Ishikawa (cell line): ENCODE measurements at regions not wholly inside any gene's neighbourhood (a gene's known extent, or its start where the extent isn't known, plus 50 kb on each side); places are given as distances from the start of the nearest gene placed in this dataset.

Source experiments
- CEBPB ChIP-seq: IDR thresholded peaks from 2 replicates; pipeline ENCODE4 v1.6.1; 2012
- CREB1 ChIP-seq: IDR thresholded peaks from 2 replicates; pipeline ENCODE4 v1.6.1; 2012; ENCODE audit warnings: low read depth
- EGR1 ChIP-seq: IDR thresholded peaks from 2 replicates; pipeline ENCODE4 v1.6.1; 2012
- EP300 ChIP-seq: IDR thresholded peaks from 2 replicates; pipeline ENCODE4 v1.6.1; 2012; ENCODE audit warnings: borderline replicate concordance
- FOXM1 ChIP-seq: IDR thresholded peaks from 2 replicates; pipeline ENCODE4 v1.6.1; 2012; ENCODE audit warnings: low read depth, borderline replicate concordance
- MAX ChIP-seq: IDR thresholded peaks from 2 replicates; pipeline ENCODE4 v1.6.1; 2012
- NFIC ChIP-seq: IDR thresholded peaks from 2 replicates; pipeline ENCODE4 v1.6.1; 2012
- RAD21 ChIP-seq: IDR thresholded peaks from 2 replicates; pipeline ENCODE4 v1.6.1; 2012; ENCODE audit warnings: low read depth
- REST ChIP-seq: IDR thresholded peaks from 2 replicates; pipeline ENCODE4 v1.6.1; 2012; ENCODE audit warnings: low read depth, mild to moderate bottlenecking
- TAF1 ChIP-seq: IDR thresholded peaks from 2 replicates; pipeline ENCODE4 v1.6.1; 2012; ENCODE audit warnings: low read depth, mild to moderate bottlenecking
- TCF12 ChIP-seq: IDR thresholded peaks from 2 replicates; pipeline ENCODE4 v1.6.1; 2012; ENCODE audit warnings: low read depth
- TEAD4 ChIP-seq: IDR thresholded peaks from 2 replicates; pipeline ENCODE4 v1.6.1; 2012
- USF1 ChIP-seq: IDR thresholded peaks from 2 replicates; pipeline ENCODE4 v1.6.1; 2012
- YY1 ChIP-seq: IDR thresholded peaks from 2 replicates; pipeline ENCODE4 v1.6.1; 2012; ENCODE audit warnings: low read depth
- ZBTB7A ChIP-seq: IDR thresholded peaks from 2 replicates; pipeline ENCODE4 v1.6.1; 2012; ENCODE audit warnings: low read depth

- TF ChIP-seq TEAD4 = no peak
- no peak for TF ChIP-seq EP300
- no peak for TF ChIP-seq RAD21
- TF ChIP-seq YY1 = no peak
- no peak for TF ChIP-seq CEBPB
- TF ChIP-seq TCF12 = no peak
- no peak for TF ChIP-seq TAF1
- no peak for TF ChIP-seq EGR1
- no peak for TF ChIP-seq NFIC
- TF ChIP-seq USF1 = no peak
- no peak for TF ChIP-seq ZBTB7A
- TF ChIP-seq MAX = no peak
- no peak for TF ChIP-seq CREB1
- TF ChIP-seq REST = no peak
- TF ChIP-seq FOXM1 = no peak
These were observed 52.0 kb upstream of the PPP1R3C start for GRCh38 chr10:91684841-91685240.

- TF ChIP-seq CREB1 (no peak), YY1 (no peak), EGR1 (no peak), TEAD4 (no peak), EP300 (no peak), ZBTB7A (no peak), FOXM1 (no peak), USF1 (no peak), RAD21 (no peak), TCF12 (no peak), MAX (no peak), TAF1 (no peak), NFIC (no peak), REST (no peak), CEBPB (no peak)
These were observed 51.1 kb upstream of the PPP1R3C start for GRCh38 chr10:91683975-91684374.

- TF ChIP-seq EP300 = no peak
- TF ChIP-seq USF1 = no peak
- TF ChIP-seq RAD21 = no peak
- no peak for TF ChIP-seq MAX
- TF ChIP-seq REST = no peak
- TF ChIP-seq TAF1 = no peak
- TF ChIP-seq ZBTB7A = no peak
- TF ChIP-seq YY1 = no peak
- no peak for TF ChIP-seq EGR1
- TF ChIP-seq NFIC = no peak
- no peak for TF ChIP-seq TEAD4
- no peak for TF ChIP-seq TCF12
- TF ChIP-seq CREB1 = no peak
- no peak for TF ChIP-seq CEBPB
- TF ChIP-seq FOXM1 = no peak
These were observed 50.0 kb upstream of the PPP1R3C start for GRCh38 chr10:91682912-91683311.
